Endothelial cell of umbilical vein (primary cell): ENCODE measurements at regions not wholly inside any gene's neighbourhood (a gene's known extent, or its start where the extent isn't known, plus 50 kb on each side); places are given as distances from the start of the nearest gene placed in this dataset.

ENCODE experiments used
- BruUV-seq: library from RNA; stranded (reverse); fragments of 400-500 nt; replicated peaks from 2 replicates; lab custom pipeline; 2021; lab: Mats Ljungman, UMichigan
- CTCF ChIA-PET: fragments of 300-600, 350-600 bp; sonication (Branson Sonifier 250); formaldehyde crosslinking; loops from one replicate; lab custom pipeline; 2021; ENCODE audit warnings: antibody characterized with exemption, inconsistent platforms; lab: Charles Lee
- POLR2A ChIA-PET: fragments of 300-600, 350-600 bp; sonication (Branson Sonifier 250); formaldehyde crosslinking; loops from one replicate; lab custom pipeline; 2021; ENCODE audit warnings: antibody characterized with exemption, inconsistent platforms; lab: Charles Lee
- DNase-seq: peaks from one replicate; pipeline ENCODE4 v3.0.0-alpha.2; 2011; ENCODE audit warnings: low read depth, low spot score
- FAIRE-seq: peaks from 2 replicates; lab custom pipeline; 2011; peaks lifted over from hg19 to GRCh38; lab: Jason Lieb, UNC
- H2AFZ ChIP-seq: 2 replicates; pipeline ENCODE4 v1.6.0; 2012; ENCODE audit warnings: low read depth, low read length, control low read depth, inconsistent platforms
- H3K27ac ChIP-seq: 2 replicates; pipeline ENCODE4 v1.5.1; 2011; ENCODE audit warnings: low read depth, mild to moderate bottlenecking, control low read depth, low read length, moderate library complexity; ENCODE audit not compliant: insufficient read depth
- H3K27me3 ChIP-seq, 2 experiments: 2 replicates each; pipeline versions ENCODE4 v1.6.0 to v1.6.1; 2011; ENCODE audit warnings: low read length in 2 of 2, mixed read lengths in 1 of 2; ENCODE audit not compliant: control insufficient read depth in 2 of 2, insufficient read depth in 2 of 2
- H3K36me3 ChIP-seq, 2 experiments: 2 replicates in 1 of 2; 3 replicates in 1 of 2; pipeline ENCODE4 v1.5.1; 2011; ENCODE audit warnings: low read length in 2 of 2, mild to moderate bottlenecking in 1 of 2, moderate library complexity in 1 of 2; ENCODE audit not compliant: control insufficient read depth in 2 of 2, insufficient read depth in 2 of 2; ENCODE audit errors: extremely low read depth in 1 of 2
- H3K4me1 ChIP-seq: 3 replicates; pipeline ENCODE4 v1.5.1; 2011; ENCODE audit warnings: mild to moderate bottlenecking, low read length; ENCODE audit not compliant: control insufficient read depth, insufficient read depth; ENCODE audit errors: extremely low read depth
- H3K4me2 ChIP-seq: 2 replicates; pipeline ENCODE4 v1.6.1; 2011; ENCODE audit warnings: low read length, control low read depth, mixed read lengths; ENCODE audit not compliant: insufficient read depth
- H3K4me3 ChIP-seq, 3 experiments: fragments of 200-600 bp in 1 of 3; sonication (generic), shearing (Covaris generic) in 1 of 3; replicated peaks in 1 of 3; 2 replicates each; pipeline ENCODE4 v1.5.1; 2011 to 2016; ENCODE audit warnings: control low read depth in 3 of 3, low read length in 3 of 3, mild to moderate bottlenecking in 2 of 3, inconsistent platforms in 1 of 3, low read depth in 1 of 3, moderate library complexity in 1 of 3; ENCODE audit not compliant: insufficient read depth in 1 of 3
- H3K79me2 ChIP-seq: 2 replicates; pipeline ENCODE4 v1.6.0; 2012; ENCODE audit warnings: low read length, inconsistent platforms; ENCODE audit not compliant: control insufficient read depth, insufficient read depth
- H3K9ac ChIP-seq: replicated peaks from 2 replicates; pipeline ENCODE3; 2011; ENCODE audit warnings: low read length, control low read depth; ENCODE audit not compliant: insufficient read depth; ENCODE audit errors: extremely low read depth
- H3K9me1 ChIP-seq: replicated peaks from 3 replicates; pipeline ENCODE4 v1.6.0; 2011; ENCODE audit warnings: mild to moderate bottlenecking, low read length; ENCODE audit not compliant: control insufficient read depth, insufficient read depth; ENCODE audit errors: extremely low read depth
- H3K9me3 ChIP-seq: replicated peaks from 2 replicates; pipeline ENCODE4 v1.5.1; 2012; ENCODE audit warnings: low read length, inconsistent platforms; ENCODE audit not compliant: control insufficient read depth, insufficient read depth
- H4K20me1 ChIP-seq: replicated peaks from 2 replicates; pipeline ENCODE3; 2011; ENCODE audit warnings: mild to moderate bottlenecking, low read length; ENCODE audit not compliant: control insufficient read depth, insufficient read depth; ENCODE audit errors: extremely low read depth
- JUN ChIP-seq: IDR thresholded peaks from 2 replicates; pipeline ENCODE4 v1.6.1; 2011; ENCODE audit warnings: borderline replicate concordance, low read depth; ENCODE audit not compliant: insufficient read length, insufficient read depth
- POLR2A ChIP-seq: IDR thresholded peaks from 2 replicates; pipeline ENCODE4 v1.6.1; 2012; ENCODE audit warnings: low read depth, mild to moderate bottlenecking, control low read depth, low read length
- dilution Hi-C: fragments of 300-500 bp; cut with MboI; formaldehyde crosslinking; loops from one replicate; pipeline ENCODE4 v1.15.0; 2019; ENCODE audit warnings: low sequenced_read_pairs; ENCODE audit not compliant: extremely low pct_ligation_motif_present
- intact Hi-C: fragments of 100-400 bp; cut with micrococcal nuclease; formaldehyde crosslinking; loops from one replicate; pipeline ENCODE4 v1.10.0; 2022

GRCh38 chr1:116851846-116852245 lies 57.9 kb upstream of the PTGFRN start:
- Histone ChIP-seq H3K36me3 (no peaks in the 10 kb centered on the region), H3K4me1 (peaks cover 39% of the 10 kb centered on the region), H3K27me3 (no peaks in the 10 kb centered on the region), H3K9me1 (no peaks in the 10 kb centered on the region), H3K27ac (no peak overlapping the region), H2AFZ (no peak overlapping the region), H3K4me3 (no peak overlapping the region), H3K9ac (no peak overlapping the region), H4K20me1 (no peaks in the 10 kb centered on the region), H3K79me2 (no peaks in the 10 kb centered on the region), H3K9me3 (no peaks in the 10 kb centered on the region), H3K4me2 (no peak overlapping the region)
- no TSS peak for BruUV-seq
- DNase-seq: no peak
- ChIA-PET POLR2A (no interaction called here), CTCF (no interaction called here)
- dilution Hi-C loops: no loop called here
- no peak for TF ChIP-seq POLR2A
- no peak for FAIRE-seq
- intact Hi-C loops: loop anchor here (10.0 kb wide), 1 partner anchor 277 kb away; the partner anchor contains the start of gene CD58

GRCh38 chr1:116852367-116852766 lies 57.3 kb upstream of the PTGFRN start:
- no peaks in the 10 kb centered on the region for H3K36me3 ChIP-seq

More at GRCh38 chr1:116852367-116852766, 57.3 kb upstream of the PTGFRN start:
- no peaks in the 10 kb centered on the region for H3K79me2 ChIP-seq
- dilution Hi-C loops: no loop called here
- H3K27me3 ChIP-seq: no peaks in the 10 kb centered on the region
- H3K9me3 ChIP-seq: no peaks in the 10 kb centered on the region
- H3K4me1 ChIP-seq: peaks cover 39% of the 10 kb centered on the region
- intact Hi-C loops: loop anchor here (10.0 kb wide), 1 partner anchor 278 kb away; the partner anchor contains the start of gene CD58
- TF ChIP-seq JUN: no peak
- no peaks in the 10 kb centered on the region for H3K9me1 ChIP-seq
- H3K9ac ChIP-seq: no peak overlapping the region
- ChIA-PET POLR2A (no interaction called here), CTCF (no interaction called here)
- BruUV-seq: no TSS peak
- H3K27ac ChIP-seq: no peak overlapping the region
- no peak overlapping the region for H3K4me3 ChIP-seq
- DNase-seq: no peak
- FAIRE-seq: no peak
- no peak overlapping the region for H2AFZ ChIP-seq
- no peaks in the 10 kb centered on the region for H4K20me1 ChIP-seq
- no peak overlapping the region for H3K4me2 ChIP-seq
